ENCODE measurements at regions not wholly inside any gene's neighbourhood (a gene's known extent, or its start where the extent isn't known, plus 50 kb on each side); places are given as distances from the start of the nearest gene placed in this dataset.

DNA sequence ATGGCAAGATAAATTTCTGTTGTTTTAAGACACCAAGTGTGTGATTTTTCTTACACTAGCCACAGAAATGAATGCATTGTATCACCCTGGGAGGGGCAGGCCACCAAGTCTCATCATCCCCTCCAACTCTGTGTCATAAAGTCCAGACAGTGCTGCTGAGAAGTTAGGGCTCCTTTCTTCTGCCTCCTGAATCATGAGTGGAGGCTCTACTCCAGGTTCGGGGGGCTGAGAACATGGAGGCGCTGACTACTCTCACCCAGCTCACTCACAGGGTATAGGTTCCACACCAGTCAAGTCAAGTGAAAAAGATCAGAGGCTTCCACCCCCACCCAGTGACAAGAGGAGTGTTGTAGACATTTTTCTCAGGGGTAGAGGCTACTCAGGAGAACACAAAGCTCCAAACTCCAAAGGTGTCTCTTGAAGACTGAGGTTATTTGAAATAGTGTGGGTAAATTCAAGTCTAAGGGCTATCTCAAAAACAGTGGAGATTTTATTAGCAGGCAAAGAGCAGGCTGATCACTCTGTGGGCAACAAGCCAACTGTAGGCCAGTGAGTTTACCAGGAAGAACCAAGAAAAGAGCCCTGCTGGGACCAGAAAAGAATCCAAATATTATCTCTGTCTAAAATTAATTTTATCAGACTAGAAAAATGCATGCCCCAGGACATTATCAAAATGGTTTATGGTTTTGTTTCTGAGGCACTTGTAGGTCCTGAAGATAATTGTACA lies 118.6 kb upstream of the RET start:
- no peak for TF ChIP-seq EZH2 (IDR thresholded peaks at IDR 0.05; ENCODE audit: borderline replicate concordance, low read depth, low read length, severe bottlenecking)
- TF ChIP-seq, protein P1, sequence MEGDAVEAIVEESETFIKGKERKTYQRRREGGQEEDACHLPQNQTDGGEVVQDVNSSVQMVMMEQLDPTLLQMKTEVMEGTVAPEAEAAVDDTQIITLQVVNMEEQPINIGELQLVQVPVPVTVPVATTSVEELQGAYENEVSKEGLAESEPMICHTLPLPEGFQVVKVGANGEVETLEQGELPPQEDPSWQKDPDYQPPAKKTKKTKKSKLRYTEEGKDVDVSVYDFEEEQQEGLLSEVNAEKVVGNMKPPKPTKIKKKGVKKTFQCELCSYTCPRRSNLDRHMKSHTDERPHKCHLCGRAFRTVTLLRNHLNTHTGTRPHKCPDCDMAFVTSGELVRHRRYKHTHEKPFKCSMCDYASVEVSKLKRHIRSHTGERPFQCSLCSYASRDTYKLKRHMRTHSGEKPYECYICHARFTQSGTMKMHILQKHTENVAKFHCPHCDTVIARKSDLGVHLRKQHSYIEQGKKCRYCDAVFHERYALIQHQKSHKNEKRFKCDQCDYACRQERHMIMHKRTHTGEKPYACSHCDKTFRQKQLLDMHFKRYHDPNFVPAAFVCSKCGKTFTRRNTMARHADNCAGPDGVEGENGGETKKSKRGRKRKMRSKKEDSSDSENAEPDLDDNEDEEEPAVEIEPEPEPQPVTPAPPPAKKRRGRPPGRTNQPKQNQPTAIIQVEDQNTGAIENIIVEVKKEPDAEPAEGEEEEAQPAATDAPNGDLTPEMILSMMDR (IDR thresholded peaks at IDR 0.05; ENCODE audit: borderline replicate concordance, extremely low read depth, low read length, poor library complexity, severe bottlenecking) = no peak

Data from DND-41 (cell line).